ENCODE measurements at regions not wholly inside any gene's neighbourhood (a gene's known extent, or its start where the extent isn't known, plus 50 kb on each side); places are given as distances from the start of the nearest gene placed in this dataset.

GRCh38 chr12:89051065-89051677 lies 301.1 kb downstream of the DUSP6 start:
- no peak for DNase-seq

- DNase-seq: no peak
Observed at GRCh38 chr12:89047856-89048418, 304.4 kb downstream of the DUSP6 start.

- no peak for DNase-seq
Observed at GRCh38 chr12:89041078-89041477, 311.2 kb downstream of the DUSP6 start.

GRCh38 chr12:89040146-89040964 lies 311.9 kb downstream of the DUSP6 start:
- peak; percentile 79 for DNase-seq

GRCh38 chr12:89038831-89039512 lies 313.3 kb downstream of the DUSP6 start:
- DNase-seq: no peak

- DNase-seq: no peak
Observed at GRCh38 chr12:89033062-89033461, 319.2 kb downstream of the DUSP6 start.

- DNase-seq: no peak
Observed at GRCh38 chr12:89029961-89030360, 322.3 kb downstream of the DUSP6 start.

GRCh38 chr12:89024580-89024979 lies 327.7 kb downstream of the DUSP6 start:
- DNase-seq: no peak

GRCh38 chr12:89023936-89024335 lies 328.4 kb downstream of the DUSP6 start:
- DNase-seq: no peak

- no peak for DNase-seq
Observed at GRCh38 chr12:89020689-89021088, 331.6 kb downstream of the DUSP6 start.

- DNase-seq: no peak
Observed at GRCh38 chr12:89020121-89020480, 332.2 kb downstream of the DUSP6 start.

- DNase-seq: peak; percentile 73
Observed at GRCh38 chr12:89019439-89020120, 332.7 kb downstream of the DUSP6 start.

GRCh38 chr12:89016970-89017778 lies 335.1 kb downstream of the DUSP6 start:
- peak; percentile 39 for DNase-seq

- no peak for DNase-seq
Observed at GRCh38 chr12:89015419-89015818, 336.9 kb downstream of the DUSP6 start.

GRCh38 chr12:88998421-88998820 lies 353.9 kb downstream of the DUSP6 start:
- DNase-seq: no peak

GRCh38 chr12:88996200-88996788 lies 356.0 kb downstream of the DUSP6 start:
- no peak for DNase-seq

GRCh38 chr12:88994971-88995370 lies 357.3 kb downstream of the DUSP6 start:
- DNase-seq: no peak

- no peak for DNase-seq
Observed at GRCh38 chr12:88994537-88994936, 357.8 kb downstream of the DUSP6 start.

GRCh38 chr12:88993651-88994050 lies 358.6 kb downstream of the DUSP6 start:
- no peak for DNase-seq

GRCh38 chr12:88986056-88986455 lies 366.2 kb downstream of the DUSP6 start:
- DNase-seq: no peak

- DNase-seq: no peak
Observed at GRCh38 chr12:88985631-88986030, 366.7 kb downstream of the DUSP6 start.

- no peak for DNase-seq
Observed at GRCh38 chr12:88985011-88985410, 367.3 kb downstream of the DUSP6 start.

All from NCI-H510A (cell line).